H1 (cell line): ENCODE measurements at regions not wholly inside any gene's neighbourhood (a gene's known extent, or its start where the extent isn't known, plus 50 kb on each side); places are given as distances from the start of the nearest gene placed in this dataset.

Experiments used
- CTCF ChIA-PET: fragments of 300-600 bp; sonication (Branson Sonifier 250); formaldehyde crosslinking; loops from one replicate; lab custom pipeline; 2021; ENCODE audit not compliant: partially characterized antibody; lab: Charles Lee
- POLR2A ChIA-PET: fragments of 300-600 bp; sonication (Branson Sonifier 250); formaldehyde crosslinking; loops from one replicate; lab custom pipeline; 2021; ENCODE audit warnings: inconsistent platforms; ENCODE audit not compliant: partially characterized antibody; lab: Charles Lee
- DNase-seq, 2 experiments: peaks; one replicate each; pipeline versions ENCODE4 v3.0.0 to v3.0.0-alpha.2; 2010 to 2022; ENCODE audit warnings: low spot score in 2 of 2, low read depth in 1 of 2, mixed read lengths in 1 of 2
- FAIRE-seq: peaks from 2 replicates; lab custom pipeline; 2011; peaks lifted over from hg19 to GRCh38; lab: Jason Lieb, UNC
- H2AFZ ChIP-seq: 2 replicates; pipeline ENCODE4 v1.8.1; 2012; ENCODE audit warnings: low read length, inconsistent platforms
- H2AK5ac ChIP-seq: 2 replicates; pipeline ENCODE4 v1.6.1; 2013; ENCODE audit warnings: low read depth, low read length
- H2BK120ac ChIP-seq: replicated peaks from 2 replicates; pipeline ENCODE3; 2013; ENCODE audit warnings: low read depth, low read length, inconsistent platforms
- H2BK12ac ChIP-seq: 2 replicates; pipeline ENCODE4 v1.6.1; 2013; ENCODE audit warnings: low read depth, low read length
- H2BK15ac ChIP-seq: 2 replicates; pipeline ENCODE4 v1.6.1; 2013; ENCODE audit warnings: low read length
- H2BK20ac ChIP-seq: 2 replicates; pipeline ENCODE4 v1.6.1; 2013; ENCODE audit warnings: low read length
- H2BK5ac ChIP-seq: 2 replicates; pipeline ENCODE4 v1.6.1; 2013; ENCODE audit warnings: low read depth, low read length
- H3K14ac ChIP-seq: 2 replicates; pipeline ENCODE4 v1.6.1; 2013; ENCODE audit warnings: inconsistent platforms; ENCODE audit not compliant: insufficient read length
- H3K18ac ChIP-seq: 2 replicates; pipeline ENCODE4 v1.6.1; 2013; ENCODE audit warnings: low read length; ENCODE audit errors: extremely low read depth
- H3K23ac ChIP-seq: 2 replicates; pipeline ENCODE4 v1.6.1; 2013; ENCODE audit warnings: inconsistent platforms; ENCODE audit not compliant: insufficient read length
- H3K23me2 ChIP-seq: 2 replicates; pipeline ENCODE4 v1.6.1; 2013; ENCODE audit warnings: low read depth, low read length
- H3K27ac ChIP-seq: 2 replicates; pipeline ENCODE4 v1.6.1; 2011; ENCODE audit warnings: low read depth, low read length, inconsistent platforms
- H3K27me3 ChIP-seq, 4 experiments: replicated peaks in 1 of 4; 1 replicate in 1 of 4; 2 replicates in 3 of 4; pipeline versions ENCODE4 v1.6.1 to v1.8.1; 2011 to 2013; ENCODE audit warnings: low read length in 3 of 4, mild to moderate bottlenecking in 3 of 4, inconsistent platforms in 2 of 4, mixed read lengths in 2 of 4, moderate library complexity in 1 of 4; ENCODE audit not compliant: control insufficient read depth in 3 of 4, insufficient read depth in 3 of 4; ENCODE audit errors: extremely low read depth in 1 of 4
- H3K36me3 ChIP-seq, 4 experiments: 2 replicates each; pipeline versions ENCODE4 v1.6.1 to v1.8.1; 2011 to 2013; ENCODE audit warnings: mild to moderate bottlenecking in 4 of 4, low read length in 3 of 4, moderate library complexity in 2 of 4, control low read depth in 1 of 4, inconsistent platforms in 1 of 4; ENCODE audit not compliant: insufficient read depth in 4 of 4, control insufficient read depth in 2 of 4
- H3K4ac ChIP-seq: replicated peaks from 2 replicates; pipeline ENCODE3; 2013; ENCODE audit warnings: low read length, low read depth, mixed read lengths, inconsistent platforms; ENCODE audit not compliant: insufficient read length
- H3K4me1 ChIP-seq, 4 experiments: replicated peaks in 1 of 4; 1 replicate in 1 of 4; 2 replicates in 3 of 4; pipeline versions ENCODE4 v1.6.1 to v1.8.1; 2011 to 2013; ENCODE audit warnings: low read length in 3 of 4, inconsistent platforms in 2 of 4, mixed read lengths in 1 of 4; ENCODE audit not compliant: insufficient read depth in 4 of 4, control insufficient read depth in 3 of 4
- H3K4me2 ChIP-seq, 2 experiments: 2 replicates each; pipeline versions ENCODE4 v1.6.1 to v1.8.1; 2011 to 2013; ENCODE audit warnings: low read depth in 2 of 2, low read length in 2 of 2, control low read depth in 1 of 2, inconsistent platforms in 1 of 2, mild to moderate bottlenecking in 1 of 2; ENCODE audit not compliant: insufficient read depth in 1 of 2
- H3K4me3 ChIP-seq, 4 experiments: fragments of 200-600, 300-600 bp in 1 of 4; sonication (generic), shearing (Covaris generic), sonication (Bioruptor Twin) in 1 of 4; 2 replicates each; pipeline versions ENCODE4 v1.5.1 to v1.8.1; 2011 to 2016; ENCODE audit warnings: low read length in 4 of 4, low read depth in 3 of 4, control low read depth in 2 of 4, inconsistent platforms in 2 of 4, mild to moderate bottlenecking in 2 of 4, mixed read lengths in 1 of 4, moderate library complexity in 1 of 4; ENCODE audit not compliant: insufficient read depth in 2 of 4; ENCODE audit errors: extremely low read depth in 1 of 4
- H3K56ac ChIP-seq: replicated peaks from 2 replicates; pipeline ENCODE3; 2013; ENCODE audit warnings: low read depth, mild to moderate bottlenecking, mixed read lengths, low read length, inconsistent platforms; ENCODE audit not compliant: insufficient read length
- H3K79me1 ChIP-seq: 2 replicates; pipeline ENCODE4 v1.6.1; 2013; ENCODE audit warnings: low read depth, low read length, control low read depth
- H3K79me2 ChIP-seq, 2 experiments: 2 replicates each; pipeline versions ENCODE4 v1.6.1 to v1.8.1; 2012 to 2013; ENCODE audit warnings: low read length in 2 of 2, mild to moderate bottlenecking in 2 of 2, inconsistent platforms in 1 of 2; ENCODE audit not compliant: insufficient read depth in 2 of 2, control insufficient read depth in 1 of 2
- H3K9ac ChIP-seq, 4 experiments: replicated peaks in 1 of 4; 1 replicate in 1 of 4; 2 replicates in 3 of 4; pipeline versions ENCODE4 v1.6.1 to v1.8.1; 2011 to 2013; ENCODE audit warnings: low read depth in 3 of 4, low read length in 3 of 4, control low read depth in 2 of 4, mild to moderate bottlenecking in 2 of 4, moderate library complexity in 2 of 4, inconsistent platforms in 1 of 4; ENCODE audit errors: extremely low read depth in 1 of 4
- H3K9me3 ChIP-seq, 2 experiments: 2 replicates each; pipeline versions ENCODE4 v1.6.1 to v1.8.1; 2012 to 2013; ENCODE audit warnings: mild to moderate bottlenecking in 2 of 2, moderate library complexity in 2 of 2, control low read depth in 1 of 2, inconsistent platforms in 1 of 2, low read depth in 1 of 2, low read length in 1 of 2, mixed read lengths in 1 of 2; ENCODE audit not compliant: insufficient read depth in 2 of 2
- H4K20me1 ChIP-seq, 2 experiments: replicated peaks in 1 of 2; 2 replicates each; pipeline versions ENCODE3 to v1.8.1; 2011 to 2013; ENCODE audit warnings: inconsistent platforms in 2 of 2, low read length in 2 of 2, mild to moderate bottlenecking in 1 of 2; ENCODE audit not compliant: insufficient read depth in 2 of 2, control insufficient read depth in 1 of 2
- H4K5ac ChIP-seq: 2 replicates; pipeline ENCODE4 v1.6.1; 2013; ENCODE audit warnings: low read length, low read depth, mixed read lengths, inconsistent platforms; ENCODE audit not compliant: insufficient read length
- H4K8ac ChIP-seq: 2 replicates; pipeline ENCODE4 v1.8.0; 2013; ENCODE audit warnings: mild to moderate bottlenecking, moderate library complexity, low read length, inconsistent platforms; ENCODE audit not compliant: insufficient read depth; ENCODE audit errors: extremely low read depth
- H4K91ac ChIP-seq: replicated peaks from 2 replicates; pipeline ENCODE3; 2013; ENCODE audit warnings: low read length, mixed read lengths, inconsistent platforms; ENCODE audit not compliant: insufficient read length
- CBX8 ChIP-seq: fragments of 300-800, 300-1000 bp; sonication (generic); IDR thresholded peaks from 2 replicates; pipeline ENCODE4 v1.7.1; 2016; ENCODE audit warnings: low read depth, low read length, borderline replicate concordance
- CEBPB ChIP-seq: IDR thresholded peaks from 2 replicates; pipeline ENCODE4 v1.6.1; 2012; ENCODE audit warnings: low read depth, low read length
- EP300 ChIP-seq, 2 experiments: IDR thresholded peaks; 1 replicate in 1 of 2; 2 replicates in 1 of 2; pipeline ENCODE4 v1.6.1; 2011 to 2012; ENCODE audit warnings: low read depth in 2 of 2, low read length in 2 of 2, mild to moderate bottlenecking in 2 of 2, borderline replicate concordance in 1 of 2, inconsistent platforms in 1 of 2, moderate library complexity in 1 of 2
- EZH2 ChIP-seq: fragments of 200-600 bp; sonication (generic); IDR thresholded peaks from 2 replicates; pipeline ENCODE4 v1.7.1; 2012; ENCODE audit warnings: low read depth, mild to moderate bottlenecking, moderate library complexity, low read length, inconsistent platforms; ENCODE audit not compliant: severe bottlenecking
- KDM1A ChIP-seq: fragments of 200-600, 300-600 bp; sonication (generic); IDR thresholded peaks from 2 replicates; pipeline ENCODE4 v1.7.1; 2016; ENCODE audit warnings: mild to moderate bottlenecking, low read length, borderline replicate concordance
- NRF1 ChIP-seq: IDR thresholded peaks from 2 replicates; pipeline ENCODE4 v1.6.1; 2011; ENCODE audit warnings: mild to moderate bottlenecking, low read depth, low read length, improper control_type of control experiment
- POU5F1 ChIP-seq: IDR thresholded peaks from 2 replicates; pipeline ENCODE4 v1.6.1; 2011; ENCODE audit warnings: low read depth, mild to moderate bottlenecking, low read length, moderate library complexity
- SIN3A ChIP-seq, 2 experiments: IDR thresholded peaks in 1 of 2; conservative IDR thresholded peaks in 1 of 2; 2 replicates each; pipeline ENCODE4 v1.6.1; 2011 to 2012; ENCODE audit warnings: low read length in 2 of 2, improper control_type of control experiment in 1 of 2, low read depth in 1 of 2, mild to moderate bottlenecking in 1 of 2
- SUZ12 ChIP-seq: fragments of 200-600 bp; sonication (generic); IDR thresholded peaks from 2 replicates; pipeline ENCODE4 v1.6.1; 2012; ENCODE audit warnings: mild to moderate bottlenecking, inconsistent platforms, low read length, moderate library complexity, mixed read lengths
- TAF1 ChIP-seq: IDR thresholded peaks from 2 replicates; pipeline ENCODE4 v1.6.1; 2011; ENCODE audit warnings: mild to moderate bottlenecking, low read depth, low read length
- TBP ChIP-seq: IDR thresholded peaks from 2 replicates; pipeline ENCODE4 v1.6.1; 2011; ENCODE audit warnings: low read depth, low read length, improper control_type of control experiment
- TEAD4 ChIP-seq: IDR thresholded peaks from 2 replicates; pipeline ENCODE4 v1.6.1; 2012; ENCODE audit warnings: low read depth, low read length, inconsistent platforms, mixed read lengths
- WGBS, 2 experiments: shearing (Covaris generic) in 1 of 2; methylation state at CpG; one replicate each; pipeline versions ENCODE4 v1.1.6 to v1.1.7; 2013 to 2015; ENCODE audit warnings: low lambda C conversion rate in 2 of 2, mixed read lengths in 2 of 2, inconsistent platforms in 1 of 2, low coverage in 1 of 2, missing lambda C conversion rate in 1 of 2; ENCODE audit not compliant: insufficient replicate concordance in 2 of 2, insufficient coverage in 1 of 2, insufficient read length in 1 of 2; ENCODE audit errors: extremely low coverage in 1 of 2, missing lambda C conversion rate in 1 of 2; 5-methylcytosine and 5-hydroxymethylcytosine counted together
- TF ChIP-seq, protein P1 (sequence below): IDR thresholded peaks from 2 replicates; pipeline ENCODE4 v1.6.1; 2012; ENCODE audit warnings: inconsistent platforms

DNA sequence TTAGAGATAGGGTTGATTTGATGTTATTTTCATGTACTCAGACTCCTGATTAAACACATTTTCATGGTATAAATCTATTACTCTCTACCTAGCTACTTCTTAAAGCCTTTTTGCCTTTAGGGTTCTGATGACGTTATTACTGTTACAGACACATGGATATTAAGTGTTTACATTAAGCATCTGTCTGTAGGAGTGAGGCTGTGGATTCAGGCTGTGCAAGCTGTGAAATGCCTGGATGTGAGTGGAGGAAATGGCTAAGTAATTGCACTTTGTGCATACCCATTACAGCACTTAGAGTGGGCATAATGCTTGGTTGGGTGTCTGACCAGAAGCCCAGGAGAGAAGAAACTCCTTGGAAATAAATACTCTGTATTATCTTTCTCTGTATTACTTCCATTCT lies 186.8 kb downstream of the SNX18 start:
- H3K4me1 ChIP-seq = peaks cover 0 to 9% (median 3%) of the 10 kb centered on the region in 4 experiments; a peak in 5 of 7 replicates
- H3K4me3 ChIP-seq = no peak overlapping the region
- H3K56ac ChIP-seq = no peak overlapping the region
- DNase-seq = no peak
- H3K4ac ChIP-seq = no peak overlapping the region
- H2AK5ac ChIP-seq = no peak overlapping the region
- H2BK12ac ChIP-seq = no peak overlapping the region; the same call in 1 of the 2 replicates
- no peaks in the 10 kb centered on the region for H3K23me2 ChIP-seq
- H3K27me3 ChIP-seq = no peaks in the 10 kb centered on the region
- H4K5ac ChIP-seq = no peak overlapping the region
- H2AFZ ChIP-seq = no peak overlapping the region
- no peak overlapping the region for H4K91ac ChIP-seq
- H2BK20ac ChIP-seq = no peak overlapping the region
- no peak overlapping the region for H3K9ac ChIP-seq
- H3K27ac ChIP-seq = no peak overlapping the region
- no peak overlapping the region for H3K18ac ChIP-seq
- H4K8ac ChIP-seq = no peak overlapping the region
- no peaks in the 10 kb centered on the region for H3K79me2 ChIP-seq
- H2BK15ac ChIP-seq = no peak overlapping the region
- ChIA-PET CTCF (interaction anchor here (0.7 to 1.4 kb wide), 3 partner anchors 15 to 256 kb away, joined by 3 to 4 read pairs (median 4); no protein-coding TSS in a partner anchor), POLR2A (interaction anchor here (1.0 kb wide), 1 partner anchor 394 kb away, joined by 3 read pairs; the partner anchor contains the start of gene ARL15)
- H4K20me1 ChIP-seq = no peaks in the 10 kb centered on the region
- no peaks in the 10 kb centered on the region for H3K9me3 ChIP-seq
- no peak overlapping the region for H2BK5ac ChIP-seq
- H3K23ac ChIP-seq = no peak overlapping the region
- H3K79me1 ChIP-seq = no peaks in the 10 kb centered on the region
- 79% methylated on average over 1 of the region's 1 CpG; no CpG with 5 or more reads in 1 of the 2 experiments for WGBS, 2 experiments
- no peak overlapping the region for H3K14ac ChIP-seq
- H3K36me3 ChIP-seq = no peaks in the 10 kb centered on the region
- TF ChIP-seq TAF1 (no peak), POU5F1 (no peak), NRF1 (no peak), TBP (no peak), SUZ12 (no peak), EP300 (IDR thresholded peaks at IDR 0.05; ENCODE audit: borderline replicate concordance in 1 of 2, low read depth in 2 of 2, low read length in 2 of 2) (no peak), EZH2 (no peak), TEAD4 (no peak), KDM1A (no peak), CEBPB (no peak), SIN3A (conservative IDR thresholded peaks at IDR 0.05 in 1 of 2, IDR thresholded peaks at IDR 0.05 in 1 of 2; ENCODE audit: low read depth in 1 of 2, low read length in 2 of 2) (no peak), CBX8 (no peak)
- TF ChIP-seq, protein P1, sequence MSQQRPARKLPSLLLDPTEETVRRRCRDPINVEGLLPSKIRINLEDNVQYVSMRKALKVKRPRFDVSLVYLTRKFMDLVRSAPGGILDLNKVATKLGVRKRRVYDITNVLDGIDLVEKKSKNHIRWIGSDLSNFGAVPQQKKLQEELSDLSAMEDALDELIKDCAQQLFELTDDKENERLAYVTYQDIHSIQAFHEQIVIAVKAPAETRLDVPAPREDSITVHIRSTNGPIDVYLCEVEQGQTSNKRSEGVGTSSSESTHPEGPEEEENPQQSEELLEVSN = no peak
- no peak overlapping the region for H2BK120ac ChIP-seq
- H3K4me2 ChIP-seq = no peak overlapping the region
- no peak for FAIRE-seq
